ENCODE measurements at regions not wholly inside any gene's neighbourhood (a gene's known extent, or its start where the extent isn't known, plus 50 kb on each side); places are given as distances from the start of the nearest gene placed in this dataset.

DNA sequence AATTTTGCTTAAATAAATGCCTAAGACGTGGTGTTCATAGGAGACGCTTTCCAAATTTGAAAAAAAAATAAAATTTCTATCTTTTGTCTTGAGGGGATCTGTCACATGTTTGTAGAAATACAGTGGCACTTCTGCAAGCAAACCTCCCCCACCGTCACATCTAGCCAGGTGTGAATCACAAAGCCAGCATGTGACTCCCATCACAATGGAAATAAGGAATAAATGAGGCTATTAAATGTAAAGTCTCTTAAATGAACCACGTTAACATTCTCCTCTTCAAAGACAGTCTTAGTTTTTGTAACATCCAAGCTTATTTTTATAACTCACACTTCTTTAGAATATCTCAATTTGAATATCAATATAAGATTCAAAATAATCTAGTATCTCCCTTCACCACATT, 63.0 kb upstream of the CCSER1 start:
- TF ChIP-seq, protein P1, sequence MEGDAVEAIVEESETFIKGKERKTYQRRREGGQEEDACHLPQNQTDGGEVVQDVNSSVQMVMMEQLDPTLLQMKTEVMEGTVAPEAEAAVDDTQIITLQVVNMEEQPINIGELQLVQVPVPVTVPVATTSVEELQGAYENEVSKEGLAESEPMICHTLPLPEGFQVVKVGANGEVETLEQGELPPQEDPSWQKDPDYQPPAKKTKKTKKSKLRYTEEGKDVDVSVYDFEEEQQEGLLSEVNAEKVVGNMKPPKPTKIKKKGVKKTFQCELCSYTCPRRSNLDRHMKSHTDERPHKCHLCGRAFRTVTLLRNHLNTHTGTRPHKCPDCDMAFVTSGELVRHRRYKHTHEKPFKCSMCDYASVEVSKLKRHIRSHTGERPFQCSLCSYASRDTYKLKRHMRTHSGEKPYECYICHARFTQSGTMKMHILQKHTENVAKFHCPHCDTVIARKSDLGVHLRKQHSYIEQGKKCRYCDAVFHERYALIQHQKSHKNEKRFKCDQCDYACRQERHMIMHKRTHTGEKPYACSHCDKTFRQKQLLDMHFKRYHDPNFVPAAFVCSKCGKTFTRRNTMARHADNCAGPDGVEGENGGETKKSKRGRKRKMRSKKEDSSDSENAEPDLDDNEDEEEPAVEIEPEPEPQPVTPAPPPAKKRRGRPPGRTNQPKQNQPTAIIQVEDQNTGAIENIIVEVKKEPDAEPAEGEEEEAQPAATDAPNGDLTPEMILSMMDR (IDR thresholded peaks at IDR 0.05) = no peak
- TF ChIP-seq, protein P2, sequence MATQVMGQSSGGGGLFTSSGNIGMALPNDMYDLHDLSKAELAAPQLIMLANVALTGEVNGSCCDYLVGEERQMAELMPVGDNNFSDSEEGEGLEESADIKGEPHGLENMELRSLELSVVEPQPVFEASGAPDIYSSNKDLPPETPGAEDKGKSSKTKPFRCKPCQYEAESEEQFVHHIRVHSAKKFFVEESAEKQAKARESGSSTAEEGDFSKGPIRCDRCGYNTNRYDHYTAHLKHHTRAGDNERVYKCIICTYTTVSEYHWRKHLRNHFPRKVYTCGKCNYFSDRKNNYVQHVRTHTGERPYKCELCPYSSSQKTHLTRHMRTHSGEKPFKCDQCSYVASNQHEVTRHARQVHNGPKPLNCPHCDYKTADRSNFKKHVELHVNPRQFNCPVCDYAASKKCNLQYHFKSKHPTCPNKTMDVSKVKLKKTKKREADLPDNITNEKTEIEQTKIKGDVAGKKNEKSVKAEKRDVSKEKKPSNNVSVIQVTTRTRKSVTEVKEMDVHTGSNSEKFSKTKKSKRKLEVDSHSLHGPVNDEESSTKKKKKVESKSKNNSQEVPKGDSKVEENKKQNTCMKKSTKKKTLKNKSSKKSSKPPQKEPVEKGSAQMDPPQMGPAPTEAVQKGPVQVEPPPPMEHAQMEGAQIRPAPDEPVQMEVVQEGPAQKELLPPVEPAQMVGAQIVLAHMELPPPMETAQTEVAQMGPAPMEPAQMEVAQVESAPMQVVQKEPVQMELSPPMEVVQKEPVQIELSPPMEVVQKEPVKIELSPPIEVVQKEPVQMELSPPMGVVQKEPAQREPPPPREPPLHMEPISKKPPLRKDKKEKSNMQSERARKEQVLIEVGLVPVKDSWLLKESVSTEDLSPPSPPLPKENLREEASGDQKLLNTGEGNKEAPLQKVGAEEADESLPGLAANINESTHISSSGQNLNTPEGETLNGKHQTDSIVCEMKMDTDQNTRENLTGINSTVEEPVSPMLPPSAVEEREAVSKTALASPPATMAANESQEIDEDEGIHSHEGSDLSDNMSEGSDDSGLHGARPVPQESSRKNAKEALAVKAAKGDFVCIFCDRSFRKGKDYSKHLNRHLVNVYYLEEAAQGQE (IDR thresholded peaks at IDR 0.05; ENCODE audit: insufficient read depth in 1 of 2, low read depth in 2 of 2, low read length in 1 of 2) = no peak
- TF ChIP-seq POLR2AphosphoS5 (IDR thresholded peaks at IDR 0.05; ENCODE audit: low read depth, low read length) (no peak), SIN3A (IDR thresholded peaks at IDR 0.05; ENCODE audit: borderline replicate concordance, insufficient read depth, low read depth, low read length) (no peak), TCF7L2 (IDR thresholded peaks at IDR 0.05; ENCODE audit: low read depth, low read length) (no peak)

All from Panc1 (cell line).